Thyroid gland (tissue), 4 donors: ENCODE measurements at regions not wholly inside any gene's neighbourhood (a gene's known extent, or its start where the extent isn't known, plus 50 kb on each side); places are given as distances from the start of the nearest gene placed in this dataset.
"Not testable (repeated sequence)": the region's sequence is repeated elsewhere in the genome, so short reads cannot be mapped to it uniquely, and the experiment has no call there.

Source experiments
- DNase-seq, 2 donors: peaks; one replicate each; pipeline ENCODE4 v3.0.0-alpha.2; 2019
- H3K27ac ChIP-seq, 3 donors: fragments of 200-600 bp; sonication (generic); 1 replicate in 2 of 3; 2 replicates in 1 of 3; pipeline ENCODE4 v1.5.1; 2016 to 2019; ENCODE audit warnings: mild to moderate bottlenecking in 1 of 3, moderate library complexity in 1 of 3
- H3K27me3 ChIP-seq: fragments of 200-600 bp; sonication (generic); one replicate; pipeline ENCODE4 v1.5.1; 2019
- H3K36me3 ChIP-seq, 2 donors: fragments of 200-600 bp; sonication (generic); one replicate each; pipeline ENCODE4 v1.5.1; 2016 to 2019
- H3K4me1 ChIP-seq, 2 donors: fragments of 200-600 bp; sonication (generic); one replicate each; pipeline ENCODE4 v1.5.1; 2017 to 2019
- H3K4me3 ChIP-seq, 3 donors: fragments of 200-600 bp; sonication (generic); replicated peaks in 1 of 3; 1 replicate in 2 of 3; 2 replicates in 1 of 3; pipeline ENCODE4 v1.5.1; 2016; ENCODE audit warnings: mild to moderate bottlenecking in 1 of 3
- H3K9me3 ChIP-seq: fragments of 200-600 bp; sonication (generic); one replicate; pipeline ENCODE4 v1.5.1; 2017
- CTCF ChIP-seq, 6 experiments: fragments of 200-600 bp in 3 of 6; fragments of 450-650 bp in 3 of 6; sonication (generic) in 3 of 6; IDR thresholded peaks; one replicate each; pipeline ENCODE4 v1.5.1; 2016 to 2019; ENCODE audit warnings: antibody characterized with exemption in 6 of 6, mild to moderate bottlenecking in 2 of 6, inconsistent platforms in 1 of 6, moderate library complexity in 1 of 6
- POLR2A ChIP-seq, 2 donors: fragments of 450-650 bp; IDR thresholded peaks; one replicate each; pipeline ENCODE4 v1.6.1; 2017; ENCODE audit warnings: antibody characterized with exemption in 2 of 2, mild to moderate bottlenecking in 2 of 2, moderate library complexity in 1 of 2
- WGBS, 2 donors: methylation state at CpG; one replicate each; pipeline ENCODE4 v1.1.5; 2017; 5-methylcytosine and 5-hydroxymethylcytosine counted together
- intact Hi-C: fragments of 100-400 bp; cut with DNase I; formaldehyde crosslinking; loops from one replicate; pipeline ENCODE4 v1.15.1; 2023

GRCh38 chrX:52270453-52271116, 85.9 kb downstream of the MAGED4 start:
- Histone ChIP-seq H3K9me3 (no peaks in the 10 kb centered on the region), H3K4me1 (no peaks in the 10 kb centered on the region), H3K27me3 (no peaks in the 10 kb centered on the region), H3K4me3 (no peak overlapping the region), H3K27ac (no peak overlapping the region), H3K36me3 (no peaks in the 10 kb centered on the region)
- intact Hi-C loops: no loop called here
- no peak for DNase-seq
- WGBS, 2 donors: 36 to 55% methylated on average over 4 of the region's 4 CpGs
- TF ChIP-seq CTCF (IDR thresholded peaks at IDR 0.05): no peak

- H3K4me1 ChIP-seq: no peaks in the 10 kb centered on the region
- 33% methylated on average over 2 of the region's 2 CpGs for WGBS, 2 donors
- no peak for DNase-seq
- no peak overlapping the region for H3K4me3 ChIP-seq
- TF ChIP-seq POLR2A (IDR thresholded peaks at IDR 0.05): no peak
- no peak for TF ChIP-seq CTCF (IDR thresholded peaks at IDR 0.05)
- no peaks in the 10 kb centered on the region for H3K9me3 ChIP-seq
- intact Hi-C loops: no loop called here
- no peaks in the 10 kb centered on the region for H3K27me3 ChIP-seq
- no peaks in the 10 kb centered on the region for H3K36me3 ChIP-seq
- no peak overlapping the region for H3K27ac ChIP-seq
These were observed 86.5 kb downstream of the MAGED4 start for GRCh38 chrX:52271206-52271605.

GRCh38 chrX:52277666-52278065, 91.2 kb upstream of the XAGE2 start:
- Histone ChIP-seq H3K27me3 (peaks cover 4% of the 10 kb centered on the region), H3K27ac (no peak overlapping the region), H3K36me3 (no peaks in the 10 kb centered on the region), H3K4me3 (no peak overlapping the region), H3K9me3 (no peaks in the 10 kb centered on the region), H3K4me1 (no peaks in the 10 kb centered on the region)
- whole genome bisulfite sequencing, 2 donors: 39 to 47% methylated on average over 8 of the region's 8 CpGs
- peak in 1 of 2 donors; percentile 15 for DNase-seq
- TF ChIP-seq CTCF (IDR thresholded peaks at IDR 0.05): no peak
- intact Hi-C loops: no loop called here

GRCh38 chrX:52280812-52281211, 88.0 kb upstream of the XAGE2 start:
- Histone ChIP-seq H3K4me3 (no peak overlapping the region), H3K4me1 (no peaks in the 10 kb centered on the region), H3K27me3 (peaks cover 4% of the 10 kb centered on the region), H3K36me3 (no peaks in the 10 kb centered on the region), H3K9me3 (no peaks in the 10 kb centered on the region), H3K27ac (no peak overlapping the region)
- no peak for DNase-seq
- whole genome bisulfite sequencing, 2 donors: 91 to 93% methylated on average over 2 of the region's 2 CpGs
- no peak for TF ChIP-seq POLR2A (IDR thresholded peaks at IDR 0.05)
- no peak for TF ChIP-seq CTCF (IDR thresholded peaks at IDR 0.05)
- intact Hi-C loops: no loop called here

- WGBS, 2 donors: 70 to 77% methylated on average over 2 to 5 of the region's 14 CpGs
- Histone ChIP-seq H3K4me3 (no peak overlapping the region), H3K27ac (no peak overlapping the region), H3K27me3 (peaks cover 4% of the 10 kb centered on the region), H3K9me3 (no peaks in the 10 kb centered on the region), H3K36me3 (no peaks in the 10 kb centered on the region), H3K4me1 (no peaks in the 10 kb centered on the region)
- intact Hi-C loops: no loop called here
- DNase-seq: no peak
- no peak for TF ChIP-seq CTCF (IDR thresholded peaks at IDR 0.05)
- no peak for TF ChIP-seq POLR2A (IDR thresholded peaks at IDR 0.05)
These were observed 84.0 kb upstream of the XAGE2 start for GRCh38 chrX:52284865-52285264.

GRCh38 chrX:52298968-52299367, 69.9 kb upstream of the XAGE2 start:
- H3K36me3 ChIP-seq, DNase-seq, H3K4me1 ChIP-seq, H3K4me3 ChIP-seq, H3K27me3 ChIP-seq, intact Hi-C loops, H3K9me3 ChIP-seq, H3K27ac ChIP-seq: not testable (repeated sequence)
- 69% methylated on average over 3 of the region's 6 CpGs; no CpG with 5 or more reads in 1 of the 2 donors for WGBS, 2 donors

GRCh38 chrX:52308532-52308931, 60.3 kb upstream of the XAGE2 start:
- H3K27ac ChIP-seq, intact Hi-C loops, H3K36me3 ChIP-seq, H3K9me3 ChIP-seq, H3K4me3 ChIP-seq, H3K27me3 ChIP-seq, DNase-seq, H3K4me1 ChIP-seq: not testable (repeated sequence)
- 76 to 88% methylated on average over 1 of the region's 1 CpG for WGBS, 2 donors
